ENCODE measurements at regions not wholly inside any gene's neighbourhood (a gene's known extent, or its start where the extent isn't known, plus 50 kb on each side); places are given as distances from the start of the nearest gene placed in this dataset.
"Not testable (repeated sequence)": the region's sequence is repeated elsewhere in the genome, so short reads cannot be mapped to it uniquely, and the experiment has no call there.

GRCh38 chr17:14452856-14453255 lies 152.0 kb downstream of the HS3ST3B1 start:
- DNase-seq: no peak

DNA sequence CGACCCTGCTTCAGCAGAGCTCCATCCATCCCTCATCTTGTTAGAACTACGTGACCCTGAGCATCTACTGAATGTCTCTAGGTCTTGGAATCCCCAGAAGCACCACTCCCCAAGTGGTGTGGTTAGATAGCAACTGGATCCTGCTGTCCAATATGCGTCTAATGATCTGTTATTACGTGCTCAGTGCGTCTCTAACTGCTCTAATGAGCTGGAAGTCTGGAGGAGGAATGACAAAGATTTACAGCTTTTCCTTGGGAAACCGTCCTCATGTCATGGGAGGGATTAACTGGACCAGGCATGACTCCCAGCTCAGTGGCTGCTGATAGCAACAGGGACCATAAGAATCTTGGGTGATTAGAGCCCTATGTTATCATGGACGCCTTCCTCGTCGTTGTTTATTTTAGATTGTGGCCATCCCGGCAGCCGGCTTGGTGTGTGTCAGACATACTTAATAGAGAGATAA lies 150.9 kb downstream of the HS3ST3B1 start:
- DNase-seq: no peak

DNA sequence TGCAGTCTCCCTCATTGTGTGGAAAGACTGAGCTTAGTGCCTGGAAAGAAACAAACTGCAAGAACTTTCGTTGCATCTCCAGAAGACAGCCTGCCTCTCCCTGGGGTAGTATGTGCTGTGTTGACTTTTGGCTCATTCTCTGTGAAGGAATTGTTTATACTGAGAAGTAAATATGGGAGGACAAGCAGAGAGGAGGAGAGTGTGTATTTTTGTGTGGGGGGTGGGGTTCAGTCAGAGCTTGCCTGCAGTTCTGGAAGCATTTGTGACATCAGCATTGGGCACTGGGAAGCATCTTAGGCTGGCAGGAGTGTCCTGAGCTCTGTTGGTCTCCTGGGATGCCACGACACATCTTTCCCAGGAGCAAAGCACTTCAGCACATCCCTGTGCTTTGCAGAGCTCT lies 147.9 kb downstream of the HS3ST3B1 start:
- no peak for DNase-seq

DNA sequence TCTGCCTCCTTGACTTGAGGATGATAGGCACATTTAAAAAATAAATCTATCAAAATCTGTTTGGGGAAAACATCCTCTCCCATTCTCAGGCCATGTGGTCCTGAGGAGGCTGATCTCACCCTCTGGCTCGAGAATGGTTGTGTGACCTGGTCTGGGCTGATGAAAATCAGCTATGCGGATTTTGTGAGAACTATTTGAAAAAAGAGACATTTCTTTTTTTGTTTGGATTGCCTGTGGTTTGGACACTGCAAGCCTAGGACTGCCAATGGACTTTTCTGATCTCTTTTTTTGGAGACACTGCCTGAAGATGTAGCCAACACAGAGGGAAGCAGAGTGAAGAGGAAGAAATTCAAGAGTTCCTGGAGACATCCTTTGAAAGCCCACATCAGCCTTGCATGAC lies 145.9 kb downstream of the HS3ST3B1 start:
- DNase-seq: no peak

DNA sequence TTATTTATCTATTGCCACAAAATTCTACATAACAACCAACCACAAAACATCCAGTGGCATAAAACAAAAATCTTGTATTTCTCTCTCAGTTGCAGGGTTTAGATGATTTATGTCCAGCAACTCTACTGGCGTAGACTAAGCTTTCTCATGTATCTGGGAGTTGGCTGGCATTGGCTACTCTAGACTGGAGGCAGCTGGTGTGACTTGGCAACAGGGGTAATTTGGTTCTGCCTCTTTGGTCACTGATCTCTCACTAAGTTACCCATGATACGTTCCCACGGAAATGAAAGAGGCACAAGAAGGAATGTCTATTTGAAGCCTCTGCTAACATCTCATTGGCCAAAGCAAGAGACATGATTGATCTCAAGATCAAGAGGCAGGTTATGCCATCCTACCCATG lies 144.0 kb downstream of the HS3ST3B1 start:
- no peak for DNase-seq

- no peak for DNase-seq
Measured at GRCh38 chr17:14442798-14443528, 142.1 kb downstream of the HS3ST3B1 start.

DNA sequence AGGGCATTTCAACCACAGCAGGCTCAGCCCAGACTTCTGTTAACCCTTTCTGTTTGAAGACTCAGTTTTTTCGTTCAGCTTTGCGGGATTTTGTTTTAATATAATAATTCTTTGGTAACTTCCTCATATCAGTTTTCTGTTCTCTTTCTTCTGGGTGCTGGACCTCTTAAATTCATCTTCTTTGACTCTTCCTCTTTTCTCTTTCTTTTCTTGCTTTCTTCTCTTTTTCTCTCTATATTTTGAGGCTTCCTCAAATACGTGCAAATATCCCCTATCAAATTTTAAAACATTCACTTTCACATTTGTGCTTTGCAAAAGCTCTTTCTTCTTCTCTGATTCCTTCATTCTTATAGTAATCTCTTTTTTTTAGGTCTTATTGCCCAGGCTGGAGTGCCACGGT lies 136.3 kb downstream of the HS3ST3B1 start:
- DNase-seq: no peak

- DNase-seq: no peak
Measured at GRCh38 chr17:14436266-14436665, 135.4 kb downstream of the HS3ST3B1 start.

GRCh38 chr17:14434506-14434905 lies 133.6 kb downstream of the HS3ST3B1 start:
- no peak for DNase-seq

DNA sequence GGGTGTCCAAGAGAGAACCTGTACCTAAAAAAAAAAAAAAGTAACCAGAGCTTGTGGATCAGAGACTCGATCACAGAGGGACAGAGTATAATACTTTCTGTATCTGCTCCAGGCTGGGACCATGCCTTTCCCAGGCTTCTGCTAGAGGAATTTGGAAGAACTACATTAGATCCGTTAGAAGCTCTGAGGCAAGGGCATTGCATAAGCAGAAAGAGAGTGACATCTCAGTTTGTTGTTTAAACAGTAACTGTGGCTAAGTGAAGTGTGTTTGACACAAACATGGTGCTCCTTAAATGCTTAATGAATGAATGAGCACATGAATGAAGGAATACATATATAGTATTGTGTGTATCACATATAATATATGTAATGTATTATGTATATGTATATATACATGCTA lies 131.2 kb downstream of the HS3ST3B1 start:
- no peak for DNase-seq

GRCh38 chr17:14429084-14429483 lies 128.2 kb downstream of the HS3ST3B1 start:
- DNase-seq: no peak

DNA sequence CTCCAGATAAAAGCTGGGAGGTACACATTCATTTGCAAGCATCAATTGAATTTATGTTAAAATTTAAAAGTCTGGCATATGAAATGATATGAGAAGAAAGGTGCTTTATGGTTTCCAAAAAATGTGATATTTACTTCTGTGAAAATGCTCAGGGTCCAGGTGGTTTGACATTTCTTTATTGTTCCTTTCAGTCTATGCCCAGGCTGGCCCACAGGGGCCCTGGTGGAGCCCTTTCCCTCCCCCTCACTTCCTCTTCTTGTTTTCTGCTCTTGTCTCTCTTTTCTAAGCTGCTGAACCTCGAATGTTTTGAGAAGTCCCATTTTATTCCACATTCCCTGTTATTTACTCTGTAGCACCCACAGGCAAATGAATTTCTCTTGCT lies 127.8 kb downstream of the HS3ST3B1 start:
- DNase-seq: no peak

DNA sequence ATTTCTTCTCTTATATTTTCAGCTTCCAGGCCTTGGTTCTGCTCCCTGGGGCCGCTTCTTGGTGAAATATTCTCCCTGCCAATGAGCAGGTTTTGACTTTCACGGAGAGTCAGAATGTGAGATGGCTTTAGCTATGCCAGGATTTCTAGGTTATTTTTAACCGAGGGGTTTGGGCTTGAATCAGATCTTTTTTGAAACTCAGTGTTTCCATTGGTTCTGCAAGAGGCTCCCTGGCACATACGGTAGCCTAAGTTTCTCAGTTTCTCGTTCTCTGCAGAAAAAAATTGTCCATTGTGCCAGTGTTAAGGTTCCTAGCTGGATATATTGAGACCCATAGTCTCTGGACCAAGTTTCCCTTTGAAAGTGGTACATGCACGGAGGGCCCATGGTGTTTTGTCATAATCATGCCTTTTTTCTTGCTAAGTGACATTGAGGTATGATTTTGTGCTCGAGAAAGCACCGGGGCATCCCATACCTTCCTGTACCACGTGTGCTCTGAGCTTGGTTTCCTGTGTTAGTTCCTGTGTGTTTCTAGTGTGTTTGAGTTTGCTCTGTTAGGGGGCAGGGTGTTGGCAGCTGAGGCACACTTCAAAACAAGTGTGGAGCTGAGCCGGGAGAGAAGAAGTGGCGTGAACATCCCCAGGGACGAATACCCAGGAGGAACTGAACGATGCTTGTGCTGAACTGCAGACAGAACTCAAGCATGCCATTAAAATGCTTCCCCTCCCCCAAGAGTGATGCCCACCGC lies 127.2 kb downstream of the HS3ST3B1 start:
- peak; percentile 46 for DNase-seq

DNA sequence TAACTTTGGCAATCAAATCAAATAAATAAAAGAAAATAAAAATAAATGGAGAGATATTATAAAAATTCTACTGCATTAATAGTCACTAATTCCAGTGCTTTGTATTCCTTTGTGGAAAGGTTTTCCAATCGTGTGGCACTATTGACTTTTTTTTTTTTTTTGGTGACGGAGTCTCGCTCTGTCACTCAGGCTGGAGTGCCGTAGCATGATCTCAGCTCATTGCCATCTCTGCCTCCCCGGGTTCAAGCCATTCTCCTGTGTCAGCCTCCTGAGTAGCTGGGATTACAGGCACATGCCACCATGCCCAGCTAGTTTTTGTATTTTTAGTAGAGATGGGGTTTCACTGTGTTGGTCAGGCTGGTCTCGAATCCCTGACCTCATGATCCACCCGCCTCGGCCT lies 122.3 kb downstream of the HS3ST3B1 start:
- DNase-seq: not testable (repeated sequence)

GRCh38 chr17:14417336-14417735 lies 116.5 kb downstream of the HS3ST3B1 start:
- no peak for DNase-seq

- no peak for DNase-seq
Measured at GRCh38 chr17:14409292-14409691, 108.4 kb downstream of the HS3ST3B1 start.

DNA sequence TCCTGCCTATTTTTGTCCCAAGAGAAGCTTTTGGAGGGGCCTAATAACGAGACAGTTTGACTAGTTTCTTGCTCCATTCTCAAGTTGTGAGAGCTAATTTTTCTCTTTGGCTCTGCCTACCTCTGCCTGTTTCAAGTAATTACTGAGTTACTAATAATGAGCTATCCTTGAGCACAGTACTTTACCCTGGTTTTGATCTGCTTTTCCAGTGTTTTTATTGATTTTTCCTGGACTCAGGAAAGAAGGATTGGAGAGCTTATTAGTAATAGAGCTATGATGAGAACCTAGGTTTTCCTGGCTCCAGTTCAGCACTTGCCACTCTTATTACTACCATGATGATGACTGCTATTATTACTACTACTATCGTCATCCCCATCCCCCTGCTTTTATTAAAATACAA lies 106.7 kb downstream of the HS3ST3B1 start:
- no peak for DNase-seq

DNA sequence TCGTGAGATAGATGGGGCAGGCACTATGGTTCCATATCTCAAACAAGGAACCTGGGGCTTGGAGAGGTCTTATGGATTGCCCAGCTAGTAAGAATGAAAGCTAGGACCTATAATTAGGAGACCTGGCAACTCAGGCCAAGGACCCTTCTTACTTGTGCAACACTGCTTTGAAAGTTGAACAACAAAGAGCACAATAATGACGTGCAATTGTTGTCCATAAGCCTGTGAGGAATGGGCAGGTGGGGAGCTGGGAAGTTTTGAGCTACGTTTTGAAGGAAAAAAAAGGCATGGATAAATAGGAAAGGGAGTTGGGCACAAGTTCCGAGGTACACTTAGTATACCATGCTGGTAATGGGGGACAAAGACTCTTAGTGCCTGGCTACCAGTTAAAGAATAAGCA lies 104.3 kb downstream of the HS3ST3B1 start:
- no peak for DNase-seq

Data from NK-92 treated with Interleukin-12 subunit alpha and Interleukin-12 subunit beta, amount 100 ng/mL, for 24 hours (cell line).